ENCODE measurements at regions not wholly inside any gene's neighbourhood (a gene's known extent, or its start where the extent isn't known, plus 50 kb on each side); places are given as distances from the start of the nearest gene placed in this dataset.
"Not testable (repeated sequence)": the region's sequence is repeated elsewhere in the genome, so short reads cannot be mapped to it uniquely, and the experiment has no call there.

DNA sequence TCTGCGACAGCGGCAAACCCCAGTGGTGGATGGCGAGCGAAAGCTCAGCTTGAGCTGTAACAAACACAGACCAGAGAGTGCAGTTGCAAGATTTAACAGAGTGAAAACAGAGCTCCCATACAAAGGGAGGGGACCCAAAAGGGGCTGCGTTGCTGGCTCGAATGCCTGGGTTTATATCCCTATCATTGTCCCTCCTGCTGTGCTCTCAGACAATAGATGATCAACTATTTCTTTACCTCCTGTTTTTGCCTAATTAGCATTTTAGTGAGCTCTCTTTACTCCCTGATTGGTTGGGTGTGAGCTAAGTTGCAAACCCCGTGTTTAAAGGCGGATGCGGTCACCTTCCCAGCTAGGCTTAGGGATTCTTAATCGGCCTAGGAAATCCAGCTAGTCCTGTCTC lies 1304.4 kb downstream of the ROBO2 start:
- not testable (repeated sequence) for DNase-seq

DNA sequence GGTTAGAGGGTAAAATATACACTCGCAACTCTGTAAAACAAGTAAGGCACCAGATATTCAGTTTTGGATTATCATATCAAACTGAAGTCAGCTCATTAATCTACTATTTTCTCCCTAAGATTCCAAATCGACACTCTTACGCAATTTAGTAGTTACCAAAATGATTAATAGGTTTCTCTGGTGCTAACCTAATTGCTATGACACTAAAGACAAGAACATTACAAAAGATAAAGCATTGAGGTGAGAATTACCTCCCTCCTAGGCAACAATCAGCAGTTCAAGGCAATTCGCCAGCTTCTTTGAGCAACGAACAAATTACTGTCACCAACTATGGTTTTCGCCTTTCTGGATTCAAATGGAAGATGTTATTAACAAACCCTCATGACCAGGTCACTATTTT lies 1305.0 kb downstream of the ROBO2 start:
- no peak for DNase-seq

DNA sequence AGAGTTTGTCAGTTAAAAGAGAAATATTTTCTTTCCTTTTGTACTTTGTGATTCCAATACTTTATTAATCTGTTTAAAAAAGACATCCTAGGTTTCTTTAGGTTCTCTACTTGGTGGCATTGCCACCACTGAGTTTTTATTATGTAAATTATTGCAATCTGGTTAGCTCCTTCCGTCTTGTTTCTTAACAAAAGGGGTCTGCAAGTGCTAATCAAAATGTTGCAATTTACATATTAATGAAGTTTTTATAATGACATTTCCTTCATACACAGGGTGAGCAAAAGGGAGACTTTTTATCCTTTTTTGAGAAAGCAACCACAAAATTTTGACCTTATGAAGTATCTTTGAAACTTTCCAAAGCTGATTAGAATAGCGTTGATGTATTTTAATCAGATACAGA lies 1307.3 kb downstream of the ROBO2 start:
- DNase-seq = no peak

DNA sequence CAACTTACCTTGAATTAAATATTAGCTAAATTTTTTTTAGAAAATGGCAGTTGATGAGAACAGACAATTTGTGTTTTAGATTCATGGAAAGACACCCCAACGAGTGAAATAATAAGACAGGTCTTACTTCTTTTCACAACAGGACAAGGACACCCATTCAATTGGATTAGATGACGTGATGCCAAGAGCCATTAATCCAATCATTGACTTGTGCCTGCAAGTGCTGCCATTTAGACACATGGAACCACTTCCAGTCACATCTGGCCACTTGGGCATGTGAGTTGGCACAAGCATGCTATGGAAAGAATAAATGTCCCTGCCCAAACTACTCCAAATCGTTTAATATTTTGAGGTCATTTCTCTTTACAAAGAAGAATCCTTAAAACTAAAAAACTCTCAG lies 1308.8 kb downstream of the ROBO2 start:
- no peak for DNase-seq

DNA sequence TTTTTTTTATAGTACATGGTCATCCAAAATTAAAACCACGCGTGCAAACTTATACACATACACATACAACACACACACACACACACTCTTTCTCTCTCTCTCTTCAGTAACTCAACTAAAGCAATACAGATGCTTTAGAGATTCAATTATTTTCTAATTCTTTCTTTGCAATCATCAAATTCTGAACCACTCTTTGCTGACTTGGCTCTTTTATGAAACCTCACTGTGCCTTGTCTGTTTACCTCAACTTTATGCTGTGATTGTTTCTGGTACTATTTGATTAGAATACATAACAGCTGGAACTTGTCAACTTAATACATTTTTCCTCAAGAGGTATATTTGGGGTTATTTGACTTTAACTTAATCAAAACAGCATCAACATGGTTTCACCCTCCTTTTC lies 1309.7 kb downstream of the ROBO2 start:
- DNase-seq = no peak

DNA sequence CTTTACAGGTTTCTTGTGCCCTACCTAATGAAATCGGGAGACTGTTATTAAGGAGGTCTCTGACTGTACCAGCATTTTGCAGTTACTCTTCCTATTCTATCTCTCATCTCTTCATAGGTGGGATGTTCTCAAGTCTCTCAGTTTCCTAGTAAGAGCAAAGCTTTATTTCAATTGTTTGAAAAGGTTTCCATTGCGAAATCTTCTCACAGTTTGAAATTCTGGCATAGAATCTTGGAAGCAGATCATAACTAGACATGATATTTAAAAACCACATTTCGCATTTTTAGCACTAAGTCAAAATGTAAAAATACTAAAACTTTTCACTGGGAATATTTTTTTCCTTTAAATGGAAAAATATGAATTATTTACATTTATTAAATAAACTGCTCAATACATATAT lies 1311.4 kb downstream of the ROBO2 start:
- DNase-seq = no peak

DNA sequence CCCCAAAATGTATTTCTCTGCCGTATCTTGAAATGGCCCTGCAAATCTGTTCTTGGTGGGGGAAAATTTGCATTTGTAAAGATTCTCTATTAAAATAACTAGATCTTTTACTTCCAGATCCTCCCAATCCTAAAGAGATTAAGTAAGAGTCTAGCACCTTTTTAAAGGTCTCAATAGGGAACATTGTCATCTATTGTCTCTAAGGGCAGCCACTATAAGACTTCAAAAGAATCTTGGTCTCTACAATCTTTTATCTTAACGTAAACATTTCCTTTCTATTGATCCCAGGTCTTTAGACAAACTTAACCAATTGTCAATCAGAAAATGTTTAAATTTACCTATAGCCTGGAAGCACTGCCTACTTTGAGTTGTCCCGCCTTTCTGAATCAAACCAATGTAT lies 1313.3 kb downstream of the ROBO2 start:
- no peak for DNase-seq

DNA sequence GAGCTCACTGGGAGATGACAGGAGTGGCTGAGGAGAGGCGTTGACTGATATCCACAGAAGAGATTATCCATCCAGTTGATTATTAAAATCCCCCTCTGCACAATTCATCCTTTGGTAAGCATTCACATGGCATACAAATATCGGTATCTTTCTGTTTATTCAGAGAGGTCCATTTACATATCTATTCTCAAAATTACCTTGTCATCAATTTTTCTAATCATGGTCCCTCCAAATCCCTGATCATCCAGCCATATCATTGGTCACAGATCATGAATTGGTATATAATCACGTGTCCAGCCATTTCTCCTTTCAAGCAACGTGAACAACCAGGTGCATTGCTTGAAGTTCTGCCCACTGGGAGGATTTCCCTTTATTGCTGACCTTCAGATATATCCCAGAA lies 1321.0 kb downstream of the ROBO2 start:
- DNase-seq = no peak

DNA sequence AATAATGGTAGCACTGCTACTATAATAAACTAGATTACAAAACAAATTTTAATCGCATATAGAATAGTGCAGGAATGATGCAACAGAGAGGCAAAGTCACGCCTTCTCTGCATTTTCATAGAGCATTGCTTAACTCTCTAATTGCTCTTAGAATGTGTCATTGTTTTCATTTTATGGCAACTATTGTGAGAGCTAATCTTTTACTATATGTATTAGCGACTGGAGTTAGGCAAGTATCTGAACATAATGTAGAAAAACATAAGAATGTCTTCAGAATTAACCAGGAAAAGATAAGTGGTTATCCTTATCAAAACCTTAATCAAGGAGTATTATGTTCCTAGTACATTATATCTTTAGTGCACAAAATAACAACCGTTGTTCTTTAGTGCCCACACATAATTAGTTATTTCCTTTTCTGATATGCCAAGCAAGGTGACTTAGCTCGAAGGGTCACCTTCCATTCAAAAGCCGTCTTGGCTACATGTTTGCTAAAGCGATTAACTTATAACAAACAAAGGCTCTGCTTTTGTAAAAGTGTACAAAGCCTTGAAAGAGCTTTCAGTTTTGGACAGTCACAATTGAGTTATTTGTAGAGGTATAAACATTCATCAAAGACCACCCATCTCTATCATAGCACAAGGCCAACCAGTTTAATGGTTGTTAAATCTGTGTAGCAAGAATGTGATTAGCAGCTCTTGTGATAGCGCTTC lies 1328.9 kb downstream of the ROBO2 start:
- no peak for DNase-seq

DNA sequence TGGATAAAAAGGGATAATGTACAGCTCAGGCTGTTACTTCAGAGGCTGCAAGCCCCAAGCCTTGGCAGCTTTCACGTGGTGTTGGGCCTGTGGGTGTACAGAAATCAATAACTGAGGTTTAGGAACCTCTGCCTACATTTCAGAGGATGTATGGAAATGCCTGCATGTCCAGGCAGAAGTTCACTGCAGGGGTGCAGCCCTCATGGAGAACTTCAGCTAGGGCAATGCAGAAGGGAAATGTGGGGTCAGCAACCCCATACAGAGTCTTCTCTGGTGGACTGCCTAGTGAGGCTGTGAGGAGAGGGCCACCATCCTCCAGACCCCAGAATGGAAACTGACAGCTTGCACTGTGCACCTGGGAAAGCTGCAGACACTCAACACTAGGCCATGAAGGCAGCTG lies 1350.3 kb downstream of the ROBO2 start:
- no peak for DNase-seq

DNA sequence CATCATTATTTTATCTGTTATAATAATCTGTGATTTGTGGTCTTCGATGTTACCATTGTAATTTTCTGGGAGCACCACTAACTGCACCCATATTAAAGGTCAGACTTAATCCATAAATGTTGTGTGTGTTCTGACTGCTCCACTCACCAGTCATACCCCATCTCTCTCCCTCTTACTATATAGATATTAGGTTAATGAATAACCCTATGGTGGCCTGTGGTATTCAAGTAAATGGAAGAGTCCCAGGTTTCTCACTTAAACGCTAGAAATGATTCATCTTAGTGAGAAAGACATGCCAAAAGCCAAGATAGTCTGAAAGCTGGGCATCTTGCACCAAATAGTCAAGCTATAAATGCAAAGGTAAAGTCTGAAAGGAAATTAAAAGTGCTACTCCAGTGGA lies 1358.5 kb downstream of the ROBO2 start:
- no peak for DNase-seq

DNA sequence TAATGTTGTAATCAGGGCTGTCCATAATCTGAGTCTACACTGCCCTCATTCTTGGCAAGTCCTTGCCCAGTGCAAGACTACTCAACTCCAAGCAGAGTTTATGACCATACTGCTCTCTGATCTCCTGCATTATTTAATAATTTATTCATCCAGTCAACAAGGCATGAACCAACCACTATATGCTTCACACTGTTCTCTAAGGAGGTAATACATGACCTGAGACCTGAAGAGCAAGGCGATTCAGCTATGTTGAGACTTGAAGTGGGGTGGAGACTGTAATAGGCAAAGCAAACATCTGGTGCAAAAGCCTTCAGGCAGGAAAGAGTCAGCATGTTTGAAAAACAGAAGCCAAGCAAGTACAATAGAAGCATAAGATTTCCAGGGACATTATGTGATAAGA lies 1362.8 kb downstream of the ROBO2 start:
- no peak for DNase-seq

DNA sequence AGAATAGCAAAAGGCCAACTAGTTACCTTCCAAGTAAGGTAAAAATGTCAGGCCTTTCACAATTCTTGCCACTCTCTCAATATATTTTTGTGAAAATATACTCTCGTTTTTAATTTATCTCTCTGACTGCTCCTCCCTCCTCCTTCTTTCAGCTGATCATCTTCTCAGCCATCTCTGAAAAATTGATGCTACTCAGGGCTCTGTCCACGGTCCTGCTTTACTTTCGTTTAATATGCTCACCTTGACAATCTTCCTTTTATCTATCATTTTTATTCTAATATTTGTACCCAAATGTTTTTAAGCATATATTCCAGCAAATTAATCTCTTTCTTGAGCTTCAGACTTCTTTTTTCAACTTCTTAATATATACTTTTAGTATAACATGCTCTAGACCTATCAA lies 1362.1 kb downstream of the ROBO1 start:
- DNase-seq = no peak

DNA sequence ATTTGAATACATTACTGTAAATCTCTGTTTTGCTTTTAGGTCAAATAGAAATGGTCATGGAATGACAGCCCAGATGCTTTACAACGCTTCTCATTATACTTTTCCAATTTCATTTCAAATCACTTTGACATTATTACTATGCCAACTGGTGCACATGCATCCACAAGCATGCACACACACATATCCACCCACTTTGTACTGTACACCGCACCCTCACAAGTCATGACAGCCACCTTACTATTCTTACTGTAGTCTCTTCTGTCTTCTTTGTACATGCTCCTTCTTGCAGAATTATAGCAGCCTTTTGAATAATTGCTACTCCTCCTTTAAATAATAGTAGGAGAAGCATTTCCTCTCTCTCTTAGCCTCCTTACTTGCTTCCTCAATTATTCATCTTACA lies 1361.4 kb downstream of the ROBO1 start:
- no peak for DNase-seq

DNA sequence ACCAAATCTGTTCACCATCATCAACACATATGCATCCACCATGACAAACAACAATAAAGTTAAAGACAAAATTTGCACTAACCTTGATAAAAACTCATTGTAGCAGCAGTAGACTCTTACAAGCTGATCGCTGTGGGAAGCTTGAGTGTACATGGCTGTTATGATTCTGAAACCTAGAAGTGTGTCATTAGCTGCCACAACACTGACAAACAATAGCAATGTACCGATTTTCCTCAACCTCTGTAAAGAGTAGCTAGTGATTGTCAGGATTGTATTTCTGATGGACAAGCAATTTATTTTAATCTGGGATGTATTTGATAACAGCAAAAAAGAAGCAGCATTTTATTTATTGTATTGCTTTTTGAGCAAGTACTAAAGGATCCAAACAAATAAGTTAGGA lies 1357.7 kb downstream of the ROBO1 start:
- DNase-seq = no peak

DNA sequence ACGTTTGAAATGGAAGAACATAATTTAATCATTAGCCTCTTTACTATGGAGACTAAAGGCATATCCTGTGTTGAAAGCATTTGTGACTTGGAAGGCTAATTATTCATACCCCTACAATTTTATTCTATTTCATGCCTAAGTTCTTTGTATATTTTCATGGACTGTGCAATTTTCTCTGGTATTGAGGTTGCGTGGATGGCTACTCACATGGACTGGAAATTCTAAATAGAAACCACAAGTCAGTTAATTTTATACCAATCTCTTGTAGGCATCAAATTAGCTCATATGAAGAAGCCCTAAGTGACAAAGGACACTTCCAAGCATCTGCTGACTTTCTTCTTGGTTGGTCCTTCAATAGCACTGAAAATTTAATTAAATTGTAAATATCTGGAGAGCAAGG lies 1353.5 kb downstream of the ROBO1 start:
- no peak for DNase-seq

DNA sequence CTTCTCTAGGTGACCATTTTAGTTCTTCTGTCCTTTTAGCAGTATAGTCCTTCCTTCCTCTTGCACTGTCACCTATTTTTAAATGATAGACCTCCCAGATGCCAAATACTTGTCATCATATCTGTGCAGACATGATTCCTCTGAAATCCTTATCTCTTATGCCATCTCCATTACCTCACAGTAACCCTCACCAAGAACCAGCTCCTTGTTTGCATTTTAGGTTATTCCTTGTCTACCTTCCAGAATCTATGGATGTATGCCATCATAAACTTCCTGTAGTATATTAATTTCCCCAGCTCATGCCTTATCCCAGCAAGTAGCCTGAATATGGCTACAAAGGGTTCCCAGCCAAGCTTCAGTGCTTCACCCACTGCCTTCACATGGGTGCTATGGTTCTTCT lies 1347.2 kb downstream of the ROBO1 start:
- DNase-seq = no peak

DNA sequence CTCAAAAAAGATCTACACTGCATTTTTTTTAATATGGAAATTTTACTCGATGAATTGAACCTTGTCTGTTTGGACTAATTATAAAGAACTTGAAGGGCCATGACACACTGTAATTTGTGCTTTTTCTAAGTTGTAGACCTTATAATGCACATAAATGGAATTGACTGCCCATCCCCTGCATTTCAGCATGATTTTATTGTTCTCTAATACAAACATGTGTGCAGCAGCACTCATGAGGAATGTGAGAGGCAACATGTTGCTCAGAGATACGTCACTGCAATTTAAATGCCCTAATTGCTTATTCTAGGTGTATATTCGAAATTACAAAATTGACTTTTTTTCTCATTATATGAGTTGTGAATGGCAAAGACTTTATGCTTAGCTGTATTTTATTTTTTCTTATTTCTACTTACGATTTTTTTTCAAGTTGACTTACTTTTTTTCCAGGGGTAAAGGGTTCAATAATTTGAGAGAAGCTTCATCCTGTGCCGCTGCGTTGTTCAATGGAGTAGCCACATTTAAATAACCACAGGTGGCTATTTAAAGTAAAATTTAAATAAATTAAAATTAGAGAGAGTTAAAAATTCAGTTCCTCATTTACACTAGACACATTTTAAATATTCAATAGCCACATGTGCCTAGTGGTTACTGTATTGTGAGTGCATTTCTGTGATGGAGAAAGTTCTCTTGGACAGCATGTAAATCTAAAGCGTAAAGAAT lies 1346.4 kb downstream of the ROBO1 start:
- DNase-seq = no peak

DNA sequence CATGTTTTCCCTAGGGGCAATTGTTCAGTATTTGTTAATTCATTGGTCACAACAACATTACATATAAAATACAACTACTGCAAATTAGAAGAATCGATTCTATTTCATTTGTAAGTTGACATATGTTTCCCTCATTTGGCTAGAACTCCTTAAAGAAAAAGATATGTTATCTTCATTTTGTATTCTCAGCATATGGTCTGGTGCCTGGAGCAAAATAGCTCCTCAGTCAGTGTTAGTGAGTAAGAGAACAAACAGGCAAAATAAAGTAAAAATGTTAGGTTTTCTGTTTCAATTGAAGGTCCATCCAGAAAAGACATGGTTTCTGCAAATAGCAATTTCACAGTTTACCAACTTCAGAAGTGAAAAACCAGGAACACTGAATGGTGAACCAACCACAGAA lies 1343.1 kb downstream of the ROBO1 start:
- no peak for DNase-seq

DNA sequence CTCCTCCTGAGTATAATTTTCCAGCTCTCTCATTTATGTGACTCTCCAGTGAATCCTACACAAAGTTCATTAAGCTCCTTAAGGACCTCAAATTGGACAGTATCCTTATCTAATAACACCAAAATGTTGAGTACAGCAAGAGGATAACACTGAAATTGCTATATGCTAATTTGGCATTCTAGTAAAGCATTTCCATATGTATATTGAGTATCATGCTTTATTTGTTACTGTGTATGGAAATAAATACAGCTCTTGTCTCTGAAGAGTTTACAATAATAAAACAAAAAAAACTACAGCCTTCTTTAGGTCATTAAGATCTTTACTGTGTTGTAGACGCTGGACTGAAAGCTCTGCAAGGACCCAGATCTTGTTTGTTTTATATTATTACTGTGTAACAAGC lies 1341.3 kb downstream of the ROBO1 start:
- no peak for DNase-seq

DNA sequence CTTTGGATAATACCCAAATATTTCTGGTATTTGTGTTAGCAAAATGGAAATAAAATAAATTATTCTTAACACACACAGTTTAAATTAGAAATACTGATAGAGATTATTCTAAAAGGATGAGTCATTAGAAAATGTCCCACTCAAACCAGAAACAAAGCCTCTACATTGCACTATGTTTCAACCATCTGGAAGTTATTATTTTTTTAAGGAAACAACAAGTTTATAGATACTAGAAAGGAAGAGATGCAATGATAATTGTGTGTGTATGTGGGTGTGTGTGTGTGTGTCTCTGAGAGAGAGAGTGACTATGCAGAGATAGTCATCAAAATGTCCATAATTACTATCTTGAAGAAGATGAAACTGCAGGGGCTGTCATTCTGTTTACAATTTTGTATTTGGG lies 1340.5 kb downstream of the ROBO1 start:
- DNase-seq = no peak

DNA sequence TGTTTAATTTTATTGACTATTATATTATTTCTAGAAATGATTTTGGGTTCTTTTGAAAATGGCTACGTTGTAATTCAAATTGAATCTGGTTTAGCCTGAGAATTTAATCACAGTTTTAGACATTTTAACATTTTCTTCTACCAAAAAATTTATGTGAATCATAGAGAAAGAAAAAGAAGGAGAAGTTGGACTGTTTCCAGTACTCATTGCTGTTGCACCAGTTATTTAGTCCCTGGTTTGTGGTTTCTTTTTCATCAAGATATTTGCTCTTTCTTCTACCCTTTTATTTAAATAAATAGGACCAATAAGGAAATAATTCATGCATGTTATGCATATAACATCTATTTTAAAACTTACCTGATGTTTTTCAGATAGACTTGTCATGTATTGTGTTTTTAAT lies 1337.1 kb downstream of the ROBO1 start:
- no peak for DNase-seq

DNA sequence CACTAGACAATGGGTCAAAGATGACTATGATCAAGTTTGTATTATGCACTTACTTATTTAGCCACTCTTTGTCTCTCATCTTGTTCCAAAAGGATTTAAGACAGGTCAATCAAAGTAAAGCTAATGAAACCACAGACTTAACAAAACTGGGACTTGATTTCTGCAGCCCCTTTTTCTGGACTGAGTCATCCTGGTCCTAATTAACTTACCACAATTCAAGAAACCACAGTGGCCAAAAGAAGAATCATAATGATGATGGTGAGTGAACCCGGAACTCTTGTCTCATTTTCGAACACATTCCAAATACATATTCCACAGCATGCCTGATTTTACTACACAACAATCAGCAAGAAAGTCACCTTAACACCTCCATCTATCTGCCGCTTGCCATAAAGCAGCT lies 1333.0 kb downstream of the ROBO1 start:
- no peak for DNase-seq

DNA sequence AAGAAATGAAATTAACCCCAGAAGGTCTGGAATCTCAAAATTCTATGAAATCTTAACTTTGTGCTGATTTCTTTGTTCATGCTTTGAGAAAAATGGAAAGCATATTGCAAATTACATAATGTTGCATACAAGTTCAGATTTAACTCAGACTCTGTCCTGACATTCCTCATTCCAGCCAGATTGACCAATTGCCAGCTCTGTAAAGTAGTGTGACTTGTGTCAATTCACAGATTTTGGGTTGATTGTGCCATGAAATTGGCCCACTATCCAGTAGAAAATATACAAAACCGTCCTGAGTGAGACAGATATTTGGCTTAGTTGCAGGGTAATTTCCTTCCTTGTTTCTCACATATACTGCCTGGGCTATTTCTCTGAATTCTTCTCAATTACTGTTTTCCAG lies 1312.6 kb downstream of the ROBO1 start:
- no peak for DNase-seq
